SK-N-SH treated with all-trans-retinoic acid at 6 μM for 48 hours (cell line): ENCODE measurements at regions not wholly inside any gene's neighbourhood (a gene's known extent, or its start where the extent isn't known, plus 50 kb on each side); places are given as distances from the start of the nearest gene placed in this dataset.

Source experiments
- ESRRG ChIP-seq: fragments of 250-450 bp; sonication (Bioruptor Pico); IDR thresholded peaks from 2 replicates; pipeline ENCODE4 v1.6.1; 2021; ENCODE audit warnings: mild to moderate bottlenecking
- OSR1 ChIP-seq: fragments of 250-450 bp; sonication (Bioruptor Pico); IDR thresholded peaks from 2 replicates; pipeline ENCODE4 v1.8.0; 2022; ENCODE audit warnings: moderate library complexity, mild to moderate bottlenecking, inconsistent platforms
- PATZ1 ChIP-seq: fragments of 250-450 bp; sonication (Bioruptor Pico); IDR thresholded peaks from 2 replicates; pipeline ENCODE4 v1.8.0; 2020; ENCODE audit warnings: mild to moderate bottlenecking, moderate library complexity, borderline replicate concordance
- RARB ChIP-seq: fragments of 250-450 bp; sonication (Bioruptor Pico); IDR thresholded peaks from 2 replicates; pipeline ENCODE4 v1.8.0; 2021; ENCODE audit warnings: mild to moderate bottlenecking, moderate library complexity
- TOX ChIP-seq: fragments of 250-450 bp; sonication (Bioruptor Pico); IDR thresholded peaks from 2 replicates; pipeline ENCODE4 v1.8.0; 2021; ENCODE audit warnings: mild to moderate bottlenecking, moderate library complexity, borderline replicate concordance

GRCh38 chr4:114146947-114147618 lies 167.6 kb upstream of the ARSJ start:
- TF ChIP-seq TOX (CRISPR knock-in tag) (no peak), RARB (no peak), ESRRG (CRISPR knock-in tag) (no peak), OSR1 (CRISPR knock-in tag) (no peak), PATZ1 (CRISPR knock-in tag) (no peak)
